Heart left ventricle (tissue), 13 donors: ENCODE measurements at regions not wholly inside any gene's neighbourhood (a gene's known extent, or its start where the extent isn't known, plus 50 kb on each side); places are given as distances from the start of the nearest gene placed in this dataset.

Experiments
- CTCF ChIP-seq, 12 donors: fragments of 200-600 bp; sonication (generic) in 4 of 12; IDR thresholded peaks; one replicate each; pipeline versions ENCODE4 v1.5.0 to v1.8.0; 2018 to 2022; ENCODE audit warnings: antibody characterized with exemption in 12 of 12, mild to moderate bottlenecking in 5 of 12
- POLR2A ChIP-seq, 2 donors: fragments of 450-650 bp; IDR thresholded peaks; one replicate each; pipeline ENCODE4 v1.6.1; 2017; ENCODE audit warnings: antibody characterized with exemption in 2 of 2, mild to moderate bottlenecking in 2 of 2, moderate library complexity in 2 of 2
- donor health status: ischemic (EF 13 %, LVEDD 7.1; RV severe dilation, severe dysfunction).
- donor health status: DM: no; HTN: yes; CAD: no.
- donor health status: DM: no; HTN: no; CAD: no.
- donor health status: ischemic (EF 25% LVEDD 6.9; RV normal size, moderate dysfunction).
- donor health status: ischemic (EF 25% LVEDD 5.7; RV mildly dilated, moderate dysfunction).
- donor health status: ischemic (EF 35%, LVEDD 5.7; RV mildly dilated, moderate dysfunction).
- donor health status: nonischemic (EF 11% LVEDD 7.7; RV severe dilation, severe dysfunction).
- donor health status: DM: yes; HTN: yes; CAD: no.
- donor health status: PGD.
- donor health status: ischemic (EF 29% LVEDD 5.4; RV normal size, mild dysfunction).
- donor health status: nonischemic (EF 23%, LVEDD 6.1; RV moderate dilation, normal function).

- TF ChIP-seq CTCF (IDR thresholded peaks at IDR 0.05) (no peak), POLR2A (IDR thresholded peaks at IDR 0.05) (no peak)
Observed at GRCh38 chr1:118326960-118327629, 142.1 kb upstream of the SPAG17 start.
